ENCODE measurements at regions not wholly inside any gene's neighbourhood (a gene's known extent, or its start where the extent isn't known, plus 50 kb on each side); places are given as distances from the start of the nearest gene placed in this dataset.
A peak's percentile ranks its signal among the peaks of the same experiment; 100 is the strongest.

DNA sequence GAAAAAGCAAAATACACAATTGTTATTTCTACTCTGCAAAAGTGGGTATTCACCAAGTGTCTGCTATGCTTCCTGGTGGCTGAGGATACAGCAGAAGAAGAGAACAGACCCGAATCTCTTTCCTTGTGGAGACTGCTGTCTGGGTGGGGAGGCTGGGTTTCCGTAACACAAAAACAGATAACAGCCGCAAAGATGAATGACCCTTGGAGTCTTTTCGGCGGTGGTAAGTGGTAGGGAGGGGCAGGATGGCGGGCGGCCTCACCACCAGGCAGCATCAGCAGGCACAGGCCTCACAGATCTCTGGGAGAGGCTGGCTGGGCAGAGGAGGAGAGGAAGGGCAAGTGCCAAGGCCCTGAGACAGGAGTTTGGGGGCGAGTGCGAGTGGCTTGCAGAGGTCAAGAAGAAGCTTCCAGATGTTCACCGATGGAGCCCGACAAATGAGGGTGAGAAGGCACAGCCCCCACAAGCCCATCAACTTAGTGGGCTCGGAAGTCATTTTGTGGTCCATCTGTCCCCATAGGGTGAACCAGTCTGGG lies 164.2 kb downstream of the RHOU start:
- no peak for DNase-seq

DNA sequence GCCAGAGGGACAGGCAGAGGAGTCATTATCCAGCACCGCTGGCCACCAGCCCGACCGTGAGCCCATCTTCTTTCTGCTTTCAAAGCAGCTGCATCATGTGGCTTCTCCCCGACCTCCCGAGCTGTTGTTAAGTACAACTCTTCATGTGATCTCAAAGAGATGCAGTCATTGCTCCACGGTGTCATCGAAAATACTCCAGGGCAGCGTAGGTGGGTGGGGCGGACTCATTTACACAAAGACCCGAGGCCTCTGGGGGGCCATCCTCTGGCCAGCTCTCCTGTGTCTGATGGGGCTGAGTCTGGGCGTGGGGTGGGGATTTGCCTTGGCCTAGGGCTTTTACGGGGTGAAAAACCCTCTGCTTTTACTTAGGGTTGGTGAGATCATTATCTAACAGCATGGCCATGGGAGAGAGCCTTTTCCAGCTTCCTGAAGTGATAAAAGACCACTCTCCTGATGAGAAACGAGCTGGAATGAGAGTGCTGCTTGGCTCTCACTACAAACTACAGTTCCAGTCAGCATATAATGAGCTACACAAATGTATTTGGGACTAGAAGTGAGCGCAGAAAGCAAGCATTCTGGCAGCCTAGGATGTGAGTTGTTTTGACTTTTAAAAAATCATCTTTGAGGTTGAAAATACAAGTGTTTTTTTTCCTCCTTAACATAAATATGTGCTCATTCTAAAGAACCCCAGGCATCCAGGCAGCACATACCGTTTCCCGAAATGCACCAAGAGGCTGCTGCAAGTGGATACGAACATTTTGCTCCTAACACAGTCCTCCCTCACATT lies 165.0 kb downstream of the RHOU start:
- DNase-seq: no peak

GRCh38 chr1:228900886-228901392 lies 165.7 kb downstream of the RHOU start:
- no peak for DNase-seq

DNA sequence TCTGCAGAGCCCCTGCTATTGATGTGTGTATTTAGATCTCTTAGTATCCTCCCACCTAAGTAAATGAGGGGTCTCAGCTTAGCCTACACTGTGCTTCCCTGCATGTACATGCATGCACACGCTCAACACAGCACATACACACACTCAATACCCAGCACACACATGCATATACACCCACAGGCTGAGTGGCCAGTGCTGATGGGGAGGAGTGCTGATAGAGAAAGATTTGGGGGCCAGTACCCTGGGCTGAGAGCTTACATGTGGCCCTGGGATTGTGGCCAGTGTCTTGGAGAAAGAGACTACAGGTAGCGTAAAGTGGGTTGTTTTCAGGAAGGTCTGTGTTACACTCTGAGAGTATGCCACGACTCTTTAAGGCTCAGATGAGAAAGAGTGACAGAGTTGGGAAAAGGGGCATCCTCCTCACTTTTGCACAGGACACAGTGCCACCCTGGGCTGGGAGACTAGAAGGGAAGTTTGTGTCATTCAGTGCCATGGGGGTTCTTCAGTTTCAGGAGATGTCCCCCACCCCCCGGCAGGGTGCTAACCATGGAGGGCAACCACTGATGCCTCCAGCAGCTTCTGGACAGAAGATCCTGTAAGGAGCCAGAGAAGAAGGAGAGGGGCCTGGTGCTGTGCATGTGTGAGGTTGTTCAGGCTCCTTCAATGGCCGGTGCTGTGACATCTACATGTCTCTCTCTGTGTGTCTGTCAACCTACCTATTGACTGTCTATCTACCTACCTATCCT lies 166.8 kb downstream of the RHOU start:
- no peak for DNase-seq

- peak; percentile 94 for DNase-seq
These were observed 167.6 kb downstream of the RHOU start for GRCh38 chr1:228902781-228903433.

GRCh38 chr1:228903434-228904071 lies 168.3 kb downstream of the RHOU start:
- no peak for DNase-seq

DNA sequence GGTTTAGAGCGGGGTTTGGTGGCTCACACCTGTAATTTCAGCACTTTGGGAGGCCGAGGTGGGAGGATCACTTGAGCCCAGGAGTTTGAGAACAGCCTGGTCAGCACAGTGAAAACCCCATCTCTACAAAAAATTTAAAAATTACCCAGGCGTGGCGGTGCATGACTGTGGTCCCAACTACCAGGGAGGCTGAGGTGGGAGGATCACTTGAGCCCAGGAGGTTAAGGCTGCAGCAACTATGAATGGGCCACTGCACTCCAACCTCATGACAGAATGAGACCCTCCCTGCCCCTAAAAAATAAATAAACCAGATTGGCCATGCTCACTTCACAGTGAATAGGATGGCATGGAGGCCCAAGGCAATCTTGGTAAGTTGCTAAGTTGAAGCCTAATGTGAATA lies 168.9 kb downstream of the RHOU start:
- DNase-seq: no peak

- DNase-seq: no peak
These were observed 170.4 kb downstream of the RHOU start for GRCh38 chr1:228905701-228906101.

DNA sequence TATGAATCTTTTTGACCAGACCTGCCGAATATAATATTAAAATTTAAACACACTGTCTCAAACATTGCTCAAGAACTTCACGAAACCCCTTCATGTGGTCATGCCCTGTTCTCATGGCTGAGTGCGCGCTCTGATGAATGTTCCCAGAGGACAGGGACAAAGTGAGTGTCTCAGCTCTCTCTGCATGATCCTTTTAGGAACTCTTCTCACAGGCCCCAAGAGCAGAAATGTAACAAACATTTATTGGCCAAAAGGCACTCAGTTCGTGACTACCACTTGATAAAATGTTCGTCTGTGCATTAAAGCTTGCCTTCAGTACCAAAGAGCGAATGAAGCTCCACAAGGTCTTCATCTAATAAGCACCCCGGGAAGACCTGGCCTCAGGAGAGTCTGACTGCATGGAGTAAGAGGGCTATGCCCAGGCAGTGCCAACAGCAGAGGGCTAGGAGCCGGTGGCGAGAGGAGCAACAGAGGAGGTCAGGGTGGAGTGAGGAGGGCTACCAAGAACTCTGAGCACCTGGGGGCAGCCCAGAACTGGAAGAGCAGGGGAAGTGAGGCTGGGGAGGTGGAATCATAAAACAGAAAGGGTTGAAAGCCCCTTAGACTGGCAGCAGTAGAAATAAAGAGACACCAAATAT lies 171.1 kb downstream of the RHOU start:
- DNase-seq: no peak

DNA sequence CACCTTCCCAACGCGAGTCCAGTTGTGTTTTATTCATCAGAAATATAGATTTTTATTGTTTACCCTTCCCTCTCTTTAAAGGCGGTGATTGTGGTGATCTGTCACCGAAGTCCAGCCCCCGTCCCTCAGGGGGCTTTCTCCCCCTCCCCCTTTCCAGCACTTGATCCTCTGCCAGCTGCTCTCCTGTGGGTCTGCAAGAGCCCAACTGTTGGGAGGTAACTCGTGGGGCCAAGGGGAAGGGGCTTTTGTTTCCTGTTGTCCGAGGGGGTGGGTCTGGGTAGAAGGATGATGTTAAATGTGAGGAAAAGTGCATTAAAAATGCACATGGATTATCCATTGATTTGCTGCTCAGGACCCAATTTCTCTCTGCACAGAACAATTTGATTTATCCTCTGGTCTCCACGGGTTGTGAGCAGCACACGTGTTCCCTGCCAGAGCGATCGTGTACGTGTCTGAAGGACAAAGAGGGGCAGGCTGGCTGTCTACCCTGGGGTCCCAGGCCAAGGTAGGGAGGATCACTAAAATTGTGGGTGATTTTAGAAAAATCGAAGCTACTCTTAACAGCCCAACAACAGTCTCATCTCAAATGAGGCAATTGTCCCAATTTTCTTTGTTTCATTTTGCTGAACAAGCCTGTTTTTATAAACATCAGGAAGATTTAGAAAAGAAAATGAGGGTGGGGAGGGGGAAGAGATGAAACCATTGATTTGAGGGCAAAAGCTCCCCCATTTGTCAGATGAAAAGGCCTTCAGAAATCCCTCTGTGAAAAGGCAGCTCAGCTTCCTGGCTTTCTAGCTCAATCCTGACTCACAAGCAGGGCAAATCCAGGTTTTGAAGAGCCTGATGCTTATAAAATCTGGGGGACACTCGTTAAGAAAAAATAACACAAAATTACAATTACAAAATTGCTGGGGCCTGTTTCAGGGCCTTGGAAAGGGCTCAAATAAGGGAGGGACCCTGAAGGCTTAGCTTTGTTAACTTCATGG lies 176.2 kb downstream of the RHOU start:
- no peak for DNase-seq

GRCh38 chr1:228913626-228914414 lies 178.5 kb downstream of the RHOU start:
- DNase-seq: no peak

- no peak for DNase-seq
These were observed 179.4 kb downstream of the RHOU start for GRCh38 chr1:228914700-228915099.

DNA sequence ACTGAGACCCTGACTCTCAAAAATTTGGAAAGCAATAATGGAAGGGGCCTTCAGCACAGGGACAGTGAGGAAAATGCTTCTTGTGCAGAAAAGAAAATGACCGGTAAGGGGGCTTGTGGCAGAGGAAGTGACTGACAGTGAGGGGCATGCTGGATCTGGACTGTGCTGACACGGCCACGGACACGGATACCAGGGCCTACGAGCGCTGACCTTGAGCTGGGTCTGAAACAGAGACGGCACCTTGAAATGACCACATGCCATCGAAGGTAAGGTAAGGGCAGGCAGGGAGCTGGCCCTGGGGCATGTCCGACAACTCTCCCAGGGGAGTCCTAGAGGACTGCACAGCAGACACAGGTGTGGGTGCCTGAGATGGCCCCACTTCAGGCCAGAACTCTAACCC lies 182.1 kb downstream of the RHOU start:
- DNase-seq: no peak

DNA sequence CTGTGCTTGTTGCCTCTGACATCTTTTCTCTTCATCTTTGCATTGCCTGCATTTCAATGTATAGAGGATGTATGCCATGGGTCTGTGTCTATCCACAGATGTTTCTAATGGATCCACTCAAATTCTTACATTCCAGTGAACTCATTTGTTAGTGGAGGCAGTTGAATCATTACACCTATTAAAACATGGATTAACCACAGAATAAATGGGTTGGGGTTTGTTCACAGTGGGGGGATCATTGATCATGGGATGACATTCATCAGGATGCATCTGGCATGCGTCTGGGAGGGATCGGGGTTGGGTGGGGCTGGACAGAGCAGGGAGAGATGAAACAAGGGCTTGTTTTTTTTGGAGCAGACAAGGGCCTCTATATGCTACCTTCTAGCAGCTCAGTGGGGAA lies 182.5 kb downstream of the RHOU start:
- DNase-seq: no peak

DNA sequence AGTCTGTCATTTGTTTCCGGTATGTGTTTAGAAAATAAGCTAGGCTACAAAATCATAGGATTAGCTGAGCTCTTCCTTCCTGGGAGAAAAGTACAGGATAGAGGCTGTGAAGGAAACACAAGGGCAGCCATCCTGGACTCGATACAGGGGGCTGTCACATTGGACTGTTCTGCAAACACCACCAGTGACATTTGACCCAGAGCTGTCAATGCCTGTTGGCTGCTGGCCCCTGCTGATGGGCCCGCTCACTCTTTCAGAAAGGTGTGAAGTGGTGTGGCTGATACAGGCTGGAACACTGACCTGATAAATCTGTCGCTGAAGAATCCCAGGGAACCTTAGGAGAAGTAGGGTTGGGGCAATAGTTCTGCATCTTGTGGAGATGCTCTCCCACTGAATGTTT lies 183.1 kb downstream of the RHOU start:
- no peak for DNase-seq

GRCh38 chr1:228919914-228920313 lies 184.6 kb downstream of the RHOU start:
- DNase-seq: no peak

DNA sequence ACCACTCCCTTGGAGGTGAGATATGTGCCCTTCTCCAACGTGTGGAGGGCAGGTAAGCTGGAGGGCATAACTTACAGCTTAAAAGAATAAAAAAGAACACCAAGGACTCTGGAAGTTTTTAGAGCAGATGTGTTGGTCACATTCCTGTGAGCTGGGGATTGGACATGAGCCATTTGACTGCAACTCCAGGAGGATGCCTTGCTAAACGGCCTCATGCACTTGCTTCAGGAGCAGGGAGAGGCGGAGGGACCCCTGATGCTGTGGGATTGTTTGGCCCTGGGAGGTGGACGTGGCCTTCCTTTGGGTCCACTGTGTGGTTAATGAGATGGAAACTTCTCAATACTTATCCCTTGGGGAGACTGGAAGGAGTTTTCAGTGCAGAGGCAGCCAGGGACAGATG lies 185.6 kb downstream of the RHOU start:
- no peak for DNase-seq

DNA sequence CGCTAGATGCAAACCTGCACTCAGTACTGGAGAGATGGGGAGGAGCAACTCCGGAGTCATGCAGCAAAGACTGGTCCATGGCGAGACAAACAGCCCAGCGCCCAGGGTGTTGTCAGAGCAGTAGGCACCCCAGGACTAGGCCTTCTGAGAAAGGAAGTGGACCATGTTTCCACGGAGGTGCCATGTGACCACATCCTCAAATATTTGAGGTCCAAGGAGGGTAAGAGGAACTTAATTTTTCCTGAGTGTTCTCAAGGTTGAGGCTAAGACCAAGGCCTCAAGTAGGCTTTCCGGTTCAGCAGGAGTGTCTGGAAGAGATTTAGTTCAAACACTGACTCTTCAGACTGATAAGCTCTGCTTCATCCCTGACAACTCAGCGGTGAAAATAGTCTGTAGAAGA lies 186.2 kb downstream of the RHOU start:
- DNase-seq: no peak

GRCh38 chr1:228922722-228923376 lies 187.6 kb downstream of the RHOU start:
- DNase-seq: no peak

Data from COR-L47 (cell line).